ENCODE measurements at regions not wholly inside any gene's neighbourhood (a gene's known extent, or its start where the extent isn't known, plus 50 kb on each side); places are given as distances from the start of the nearest gene placed in this dataset.

GRCh38 chr20:10857352-10858070 is 183.7 kb upstream of the JAG1 start:
- H3K27ac ChIP-seq: no peak overlapping the region
- H3K4me3 ChIP-seq: no peak overlapping the region
- H3K4me1 ChIP-seq: peaks cover 0 to 23% (median 14%) of the 10 kb centered on the region in 4 donors
- no peaks in the 10 kb centered on the region for H3K9me3 ChIP-seq
- DNase-seq: no peak
- peak in 1 of 4 donors; percentile 37 for TF ChIP-seq POLR2AphosphoS5 (IDR thresholded peaks at IDR 0.05)
- TF ChIP-seq POLR2A (IDR thresholded peaks at IDR 0.05): no peak
- H3K36me3 ChIP-seq: no peaks in the 10 kb centered on the region
- 26 to 46% methylated on average over 6 of the region's 6 CpGs for WGBS, 2 donors
- intact Hi-C loops (cut with DNase I): no loop called here
- no peaks in the 10 kb centered on the region for H3K27me3 ChIP-seq

- Histone ChIP-seq H3K4me1 (peaks cover 0 to 43% (median 37%) of the 10 kb centered on the region in 4 donors), H3K4me3 (no peak overlapping the region), H3K36me3 (no peaks in the 10 kb centered on the region), H3K27me3 (no peaks in the 10 kb centered on the region), H3K9me3 (no peaks in the 10 kb centered on the region), H3K27ac (no peak overlapping the region)
- no peak for DNase-seq
- no peak for TF ChIP-seq CTCF (IDR thresholded peaks at IDR 0.05)
- no peak for TF ChIP-seq POLR2AphosphoS5 (IDR thresholded peaks at IDR 0.05)
- no peak for TF ChIP-seq POLR2A (IDR thresholded peaks at IDR 0.05)
- no peak for TF ChIP-seq EP300 (IDR thresholded peaks at IDR 0.05)
- 52 to 64% methylated on average over 2 of the region's 2 CpGs for WGBS, 2 donors
- intact Hi-C loops (cut with DNase I): no loop called here
Measured at GRCh38 chr20:10861090-10861489, 187.3 kb upstream of the JAG1 start.

GRCh38 chr20:10861619-10862018 is 187.8 kb upstream of the JAG1 start:
- Histone ChIP-seq H3K27me3 (no peaks in the 10 kb centered on the region), H3K9me3 (no peaks in the 10 kb centered on the region), H3K4me3 (no peak overlapping the region), H3K36me3 (no peaks in the 10 kb centered on the region), H3K27ac (no peak overlapping the region), H3K4me1 (peaks cover 0 to 41% (median 36%) of the 10 kb centered on the region in 4 donors)
- intact Hi-C loops (cut with DNase I): no loop called here
- TF ChIP-seq CTCF (IDR thresholded peaks at IDR 0.05) (no peak), EP300 (IDR thresholded peaks at IDR 0.05) (no peak), POLR2AphosphoS5 (IDR thresholded peaks at IDR 0.05) (no peak), POLR2A (IDR thresholded peaks at IDR 0.05) (no peak)
- 15 to 49% methylated on average over 2 of the region's 2 CpGs for WGBS, 2 donors
- DNase-seq: no peak

DNA sequence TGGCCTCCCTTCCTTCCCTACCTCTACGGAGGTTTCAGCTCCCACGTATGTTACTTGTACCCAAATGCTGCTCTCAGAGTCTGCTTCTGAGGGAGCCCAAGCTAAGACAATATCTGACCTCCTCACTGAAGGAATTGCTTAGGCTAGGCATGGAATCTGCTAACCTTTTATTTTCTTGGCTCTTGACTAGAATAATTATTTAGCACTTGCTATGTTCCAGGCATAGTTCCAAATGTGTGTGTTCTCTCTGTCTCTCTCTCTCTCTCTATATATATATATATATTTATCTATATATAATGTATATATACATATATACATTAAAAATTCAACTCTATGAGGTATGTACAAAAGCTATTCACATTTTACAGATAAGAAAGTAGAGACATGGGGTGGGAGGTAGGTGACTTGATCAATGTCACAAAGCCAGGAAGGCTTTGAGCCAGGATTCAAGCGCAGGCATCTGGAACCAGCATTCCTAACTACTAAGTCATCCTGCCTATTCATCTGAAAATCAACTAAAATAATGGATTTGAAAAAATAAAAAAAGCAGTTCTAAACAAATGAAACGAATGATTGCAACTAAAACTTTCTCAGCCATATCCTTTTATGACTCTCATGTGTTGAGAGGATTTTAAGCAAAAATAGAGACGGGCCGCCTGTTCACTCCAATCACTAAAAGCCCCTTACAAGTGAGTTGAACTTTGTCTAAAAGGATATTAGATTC is 189.7 kb upstream of the JAG1 start:
- peak overlapping the region; percentile 5 to 53 (median 36) for H3K27ac ChIP-seq

More for the DNA sequence above, 189.7 kb upstream of the JAG1 start:
- Histone ChIP-seq H3K9me3 (no peaks in the 10 kb centered on the region), H3K27me3 (no peaks in the 10 kb centered on the region), H3K4me3 (no peak overlapping the region), H3K4me1 (peaks cover 0 to 33% (median 31%) of the 10 kb centered on the region in 4 donors), H3K36me3 (no peaks in the 10 kb centered on the region)
- intact Hi-C loops (cut with DNase I): no loop called here
- WGBS, 2 donors: 25 to 43% methylated on average over 6 of the region's 6 CpGs
- TF ChIP-seq POLR2AphosphoS5 (IDR thresholded peaks at IDR 0.05) (no peak), POLR2A (IDR thresholded peaks at IDR 0.05) (no peak), CTCF (IDR thresholded peaks at IDR 0.05) (no peak), EP300 (IDR thresholded peaks at IDR 0.05) (no peak)
- DNase-seq: no peak

Data from sigmoid colon (tissue), 6 donors.